HEK293T (cell line): ENCODE measurements at regions not wholly inside any gene's neighbourhood (a gene's known extent, or its start where the extent isn't known, plus 50 kb on each side); places are given as distances from the start of the nearest gene placed in this dataset.

Experiments used
- ARNT ChIP-seq: fragments of 450-650 bp; IDR thresholded peaks from 2 replicates; pipeline ENCODE4 v1.6.1; 2017; ENCODE audit warnings: mild to moderate bottlenecking
- BHLHE40 ChIP-seq: fragments of 450-650 bp; IDR thresholded peaks from 2 replicates; pipeline ENCODE4 v1.6.1; 2016; ENCODE audit warnings: mild to moderate bottlenecking, moderate library complexity, borderline replicate concordance
- CTBP1 ChIP-seq: fragments of 450-650 bp; IDR thresholded peaks from 2 replicates; pipeline ENCODE4 v1.6.1; 2016; ENCODE audit warnings: borderline replicate concordance
- ELF4 ChIP-seq: fragments of 450-650 bp; IDR thresholded peaks from 2 replicates; pipeline ENCODE4 v1.6.1; 2017; ENCODE audit warnings: antibody characterized with exemption
- FOXK2 ChIP-seq: fragments of 450-650 bp; IDR thresholded peaks from 2 replicates; pipeline ENCODE4 v1.6.1; 2016; ENCODE audit warnings: mild to moderate bottlenecking
- HDGF ChIP-seq: fragments of 450-650 bp; IDR thresholded peaks from 2 replicates; pipeline ENCODE4 v1.6.1; 2017; ENCODE audit warnings: antibody characterized with exemption, borderline replicate concordance
- NFRKB ChIP-seq: fragments of 450-650 bp; IDR thresholded peaks from 2 replicates; pipeline ENCODE4 v1.6.1; 2016; ENCODE audit warnings: mild to moderate bottlenecking, moderate library complexity
- SP1 ChIP-seq: fragments of 450-650 bp; IDR thresholded peaks from 2 replicates; pipeline ENCODE4 v1.6.1; 2017
- SUZ12 ChIP-seq: fragments of 450-650 bp; IDR thresholded peaks from 2 replicates; pipeline ENCODE4 v1.6.1; 2016; ENCODE audit warnings: mild to moderate bottlenecking
- TARDBP ChIP-seq: fragments of 450-650 bp; IDR thresholded peaks from 2 replicates; pipeline ENCODE4 v1.6.1; 2016
- TF ChIP-seq, protein P1 (sequence below): fragments of 450-650 bp; IDR thresholded peaks from 2 replicates; pipeline ENCODE4 v1.6.1; 2016

GRCh38 chrX:39211501-39211900 lies 410.2 kb downstream of the MID1IP1 start:
- TF ChIP-seq FOXK2 (no peak), BHLHE40 (no peak), CTBP1 (no peak), SUZ12 (no peak), HDGF (no peak), ELF4 (no peak), SP1 (no peak), ARNT (no peak), NFRKB (no peak), TARDBP (no peak)
- TF ChIP-seq, protein P1, sequence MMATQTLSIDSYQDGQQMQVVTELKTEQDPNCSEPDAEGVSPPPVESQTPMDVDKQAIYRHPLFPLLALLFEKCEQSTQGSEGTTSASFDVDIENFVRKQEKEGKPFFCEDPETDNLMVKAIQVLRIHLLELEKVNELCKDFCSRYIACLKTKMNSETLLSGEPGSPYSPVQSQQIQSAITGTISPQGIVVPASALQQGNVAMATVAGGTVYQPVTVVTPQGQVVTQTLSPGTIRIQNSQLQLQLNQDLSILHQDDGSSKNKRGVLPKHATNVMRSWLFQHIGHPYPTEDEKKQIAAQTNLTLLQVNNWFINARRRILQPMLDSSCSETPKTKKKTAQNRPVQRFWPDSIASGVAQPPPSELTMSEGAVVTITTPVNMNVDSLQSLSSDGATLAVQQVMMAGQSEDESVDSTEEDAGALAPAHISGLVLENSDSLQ, result no peak
